Globus pallidus (tissue), 1 donor: ENCODE measurements at regions not wholly inside any gene's neighbourhood (a gene's known extent, or its start where the extent isn't known, plus 50 kb on each side); places are given as distances from the start of the nearest gene placed in this dataset.
"Not testable (repeated sequence)": the region's sequence is repeated elsewhere in the genome, so short reads cannot be mapped to it uniquely, and the experiment has no call there.

Experiments
- DNase-seq: peaks from one replicate; pipeline ENCODE4 v3.0.0-alpha.2; 2015; ENCODE audit warnings: low spot score

- DNase-seq = no peak
Observed at GRCh38 chr6:12348530-12349511, 58.7 kb downstream of the EDN1 start.

DNA sequence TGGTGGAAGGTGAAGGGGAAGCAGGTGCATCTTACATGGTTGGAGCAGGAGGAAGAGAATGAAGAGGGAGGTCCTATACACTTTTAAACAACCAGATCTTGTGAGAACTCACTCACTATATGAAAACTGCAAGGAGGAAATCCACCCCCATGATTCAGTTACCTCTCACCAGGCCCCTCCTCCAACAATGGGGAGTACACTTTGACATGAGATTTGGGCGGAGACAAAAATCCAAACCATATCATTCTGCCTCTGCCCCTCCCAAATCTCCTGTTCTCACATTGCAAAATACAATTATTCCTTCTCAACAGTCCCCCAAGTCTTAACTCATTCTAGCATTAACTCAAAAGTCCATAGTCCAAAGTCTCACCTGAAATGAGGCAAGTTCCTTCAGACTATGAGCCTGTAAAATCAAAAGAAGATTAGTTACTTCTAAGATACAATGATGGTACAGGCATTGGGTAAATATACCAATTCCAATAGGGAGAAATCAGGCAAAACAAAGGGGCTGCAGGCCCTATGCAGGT is 60.5 kb downstream of the EDN1 start:
- no peak for DNase-seq

- no peak for DNase-seq
Observed at GRCh38 chr6:12351672-12352071, 61.5 kb downstream of the EDN1 start.

DNA sequence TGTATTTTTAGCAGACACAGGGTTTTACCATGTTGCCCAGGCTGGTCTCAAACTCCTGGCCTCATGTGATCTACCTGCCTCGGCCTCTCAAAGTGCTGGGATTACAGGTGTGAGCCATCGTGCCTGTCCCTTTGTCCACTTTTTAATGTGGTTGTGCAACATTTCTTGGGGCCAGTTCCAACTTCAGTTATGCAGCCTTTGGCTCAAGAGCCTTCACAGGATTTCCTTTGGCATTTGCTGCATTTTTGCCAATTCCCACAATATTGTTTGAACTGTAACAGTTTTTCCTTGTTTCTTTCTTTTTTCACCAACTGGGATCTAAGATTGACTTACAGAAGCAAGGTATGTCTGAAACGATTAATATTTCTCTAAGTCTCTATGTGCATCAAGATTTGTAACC is 63.6 kb downstream of the EDN1 start:
- DNase-seq = no peak

DNA sequence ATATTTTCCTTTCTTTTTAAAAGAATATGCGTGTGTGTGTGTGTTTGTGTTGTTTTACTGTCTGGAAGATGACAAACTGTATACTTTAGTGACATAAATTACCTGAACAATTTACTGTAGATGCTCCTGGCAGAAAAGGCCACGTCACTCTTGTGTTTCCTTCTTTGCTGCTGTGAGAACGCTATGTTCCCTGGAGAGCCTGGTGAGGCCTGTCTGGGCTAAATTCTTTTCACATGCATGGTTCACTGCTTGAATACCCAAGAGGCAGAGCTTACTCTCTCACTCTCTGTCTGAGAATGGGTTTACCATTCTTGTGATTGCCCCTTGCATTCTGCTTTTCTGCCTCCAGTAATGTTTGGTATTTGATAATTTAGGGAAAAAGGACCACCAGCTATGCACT is 64.3 kb downstream of the EDN1 start:
- DNase-seq = no peak

DNA sequence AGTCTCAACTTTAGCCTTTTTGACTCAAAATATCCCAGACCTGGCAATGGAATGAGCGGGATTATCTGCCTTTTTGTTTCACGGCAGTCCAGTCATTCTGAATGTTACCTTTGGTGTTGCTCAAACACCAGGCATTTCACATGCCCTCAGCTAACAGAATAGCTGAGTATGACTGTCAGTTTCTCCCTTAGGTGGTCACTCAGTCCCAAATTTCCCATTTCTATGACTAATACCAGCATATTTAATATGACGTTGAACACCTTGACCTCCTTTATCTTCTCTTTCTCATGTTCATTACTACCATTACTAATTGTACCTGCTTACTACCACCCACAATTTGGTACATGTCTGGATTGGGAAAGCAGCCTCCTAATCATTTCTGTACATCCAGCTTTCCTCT is 65.2 kb downstream of the EDN1 start:
- no peak for DNase-seq

DNA sequence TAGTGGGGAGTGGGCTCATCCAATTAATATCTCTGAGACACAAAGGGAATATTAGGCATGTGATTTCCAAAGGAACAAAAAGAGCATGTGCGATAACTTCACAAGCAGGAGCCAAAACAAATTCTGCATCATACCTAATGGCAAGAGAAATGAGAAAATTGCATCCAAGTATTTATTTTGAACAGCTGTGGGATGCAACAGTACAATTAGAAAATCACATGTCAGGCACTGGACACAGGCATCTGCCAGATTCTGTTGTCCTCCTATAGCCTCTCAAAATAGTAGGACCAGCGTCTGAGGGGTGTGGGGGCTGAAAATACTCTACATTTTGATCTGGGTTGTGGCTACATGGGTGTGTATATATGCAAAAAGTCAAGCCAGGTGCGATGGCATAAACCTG is 66.3 kb downstream of the EDN1 start:
- DNase-seq = no peak

DNA sequence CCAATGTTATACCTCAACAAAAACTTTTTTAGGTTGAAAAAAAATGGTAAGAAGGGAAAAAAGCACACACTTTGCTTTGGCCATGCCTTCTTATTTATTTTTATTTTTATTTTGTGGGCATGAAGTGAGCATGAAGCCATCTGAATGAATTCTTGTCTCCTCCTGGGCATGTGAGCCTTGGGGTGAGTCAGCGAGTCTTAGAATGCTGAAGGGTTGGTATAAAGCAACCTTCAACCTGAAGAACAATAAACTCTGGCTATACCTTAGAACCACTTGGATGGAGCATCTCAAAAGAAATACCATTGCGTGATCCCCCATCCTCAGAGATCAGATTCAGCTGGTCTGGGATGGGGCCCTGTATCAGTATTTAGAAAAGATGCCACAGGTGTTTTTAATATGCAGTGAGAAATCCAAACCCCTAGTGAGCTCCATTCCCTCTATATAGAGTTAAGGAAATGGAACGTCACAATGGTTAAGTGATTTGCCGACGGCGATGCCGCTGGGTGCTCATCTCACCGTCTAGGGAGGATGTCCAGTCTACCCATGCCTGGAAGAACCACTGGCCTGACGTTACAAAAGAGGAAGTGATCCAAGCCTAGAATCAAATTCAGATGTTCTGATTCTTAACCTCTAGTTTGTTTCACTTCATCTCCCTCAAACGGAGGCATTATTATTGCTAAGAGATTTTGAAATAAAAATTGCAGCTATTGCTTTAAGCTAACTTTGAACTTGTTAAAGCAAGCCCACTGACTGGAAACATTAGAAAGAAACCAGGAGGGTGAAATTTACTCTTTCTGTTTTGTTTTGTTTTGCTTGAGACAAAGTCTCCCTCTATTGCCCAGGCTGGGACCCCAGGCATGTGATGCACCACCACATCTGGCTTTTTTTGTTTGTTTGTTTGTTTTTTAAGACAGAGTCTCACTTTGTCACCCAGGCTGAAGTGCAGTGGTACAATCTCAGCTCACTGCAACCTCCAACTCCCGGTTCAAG is 67.1 kb downstream of the EDN1 start:
- peak; percentile 50 for DNase-seq

GRCh38 chr6:12359036-12359435 is 68.9 kb downstream of the EDN1 start:
- DNase-seq = peak; percentile 26

- DNase-seq = no peak
Observed at GRCh38 chr6:12361042-12361765, 71.0 kb downstream of the EDN1 start.

DNA sequence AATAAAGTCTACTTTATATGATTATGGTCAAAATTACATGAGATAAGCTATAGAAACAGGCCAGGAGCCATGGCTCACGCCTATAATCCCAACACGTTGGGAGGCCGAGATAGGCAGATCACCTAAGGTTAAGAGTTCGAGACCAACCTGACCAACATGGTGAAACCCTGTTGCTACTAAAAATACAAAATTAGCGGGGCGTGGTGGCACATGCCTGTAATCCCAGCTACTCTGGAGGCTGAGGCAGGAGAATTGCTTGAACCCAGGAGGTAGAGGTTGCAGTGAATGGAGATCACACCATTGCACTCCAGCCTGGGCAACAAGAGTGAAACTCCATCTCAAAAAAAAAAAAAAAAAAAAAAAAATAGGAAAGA is 73.1 kb downstream of the EDN1 start:
- not testable (repeated sequence) for DNase-seq

DNA sequence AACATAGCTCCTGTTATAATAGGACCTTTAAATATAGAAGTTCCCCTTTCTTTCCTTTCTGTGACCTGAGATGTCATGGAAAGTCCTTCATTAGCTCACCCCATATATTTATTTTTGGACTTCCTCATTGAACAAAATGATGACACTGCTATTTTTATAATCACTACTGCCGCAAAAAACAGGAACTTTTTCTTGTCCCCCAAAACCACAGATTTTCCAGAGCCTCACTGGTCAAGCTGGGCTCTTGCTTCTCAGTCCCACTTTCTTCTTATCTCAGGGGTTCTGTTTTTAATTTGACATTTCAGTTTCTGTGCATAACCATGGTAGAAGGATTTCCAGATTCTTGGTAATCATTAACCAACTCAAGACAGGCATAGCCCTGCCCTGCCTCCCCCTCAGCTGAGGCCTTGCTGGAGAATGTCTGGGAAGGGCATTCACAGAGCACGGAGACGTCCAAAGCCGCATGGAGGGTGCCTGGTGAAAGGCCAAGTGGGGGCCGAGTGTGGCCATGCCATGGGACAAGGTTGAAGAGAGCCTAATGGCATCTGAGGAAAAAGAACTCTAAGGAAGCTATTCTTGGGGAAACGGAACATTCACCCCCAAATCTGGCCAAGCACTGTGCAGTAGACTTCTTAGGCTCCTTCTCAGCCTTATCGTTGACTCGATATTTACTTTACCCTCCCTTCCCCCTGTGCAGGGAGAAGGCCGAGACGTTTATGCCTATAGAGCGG is 73.7 kb downstream of the EDN1 start:
- peak; percentile 58 for DNase-seq

- DNase-seq = no peak
Observed at GRCh38 chr6:12364621-12365020, 74.5 kb downstream of the EDN1 start.

GRCh38 chr6:12366731-12367130 is 76.6 kb downstream of the EDN1 start:
- no peak for DNase-seq

GRCh38 chr6:12367412-12367811 is 77.3 kb downstream of the EDN1 start:
- DNase-seq = no peak

GRCh38 chr6:12369355-12369754 is 79.2 kb downstream of the EDN1 start:
- no peak for DNase-seq

DNA sequence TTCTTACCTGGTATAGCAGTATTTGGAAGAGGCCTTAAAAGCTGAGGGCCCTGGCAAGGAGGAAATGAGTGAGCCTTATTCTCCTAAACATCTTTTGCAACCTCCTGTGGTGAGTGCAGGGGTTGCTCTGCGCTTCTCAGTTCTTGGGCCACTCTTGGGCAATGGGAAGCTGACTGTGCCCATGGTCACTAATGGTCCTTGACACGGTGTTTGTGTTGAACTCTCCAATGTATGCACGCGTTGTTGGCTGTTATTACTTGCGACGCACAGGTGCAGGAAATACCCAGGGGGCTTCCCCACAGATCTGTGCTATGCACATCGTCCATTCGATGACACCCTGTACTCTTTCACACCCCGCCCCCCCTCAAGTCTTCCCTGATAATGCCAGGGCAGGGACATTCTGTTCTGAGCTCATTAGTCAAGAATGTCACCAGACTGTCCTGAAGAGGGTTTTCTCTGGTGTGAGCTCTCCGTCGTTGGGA is 79.7 kb downstream of the EDN1 start:
- no peak for DNase-seq

DNA sequence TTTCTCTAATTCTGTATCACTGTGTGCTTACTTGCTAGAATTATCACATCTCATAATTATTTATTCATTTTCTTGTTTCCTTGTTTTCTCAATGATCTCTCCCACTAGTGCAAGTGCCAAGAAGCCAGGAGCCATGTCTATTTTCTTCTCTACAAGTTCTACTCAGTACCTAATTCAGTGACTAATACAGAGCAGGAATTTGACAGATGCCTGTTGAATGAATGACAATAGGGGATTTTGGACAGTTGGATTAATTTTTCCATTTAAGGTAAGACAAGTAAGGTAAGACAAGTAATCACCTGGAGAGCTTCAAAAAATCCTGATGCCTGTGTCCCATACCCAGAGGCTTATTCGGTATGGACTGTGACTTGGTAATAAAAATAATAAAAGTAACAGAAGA is 81.0 kb downstream of the EDN1 start:
- DNase-seq = no peak

DNA sequence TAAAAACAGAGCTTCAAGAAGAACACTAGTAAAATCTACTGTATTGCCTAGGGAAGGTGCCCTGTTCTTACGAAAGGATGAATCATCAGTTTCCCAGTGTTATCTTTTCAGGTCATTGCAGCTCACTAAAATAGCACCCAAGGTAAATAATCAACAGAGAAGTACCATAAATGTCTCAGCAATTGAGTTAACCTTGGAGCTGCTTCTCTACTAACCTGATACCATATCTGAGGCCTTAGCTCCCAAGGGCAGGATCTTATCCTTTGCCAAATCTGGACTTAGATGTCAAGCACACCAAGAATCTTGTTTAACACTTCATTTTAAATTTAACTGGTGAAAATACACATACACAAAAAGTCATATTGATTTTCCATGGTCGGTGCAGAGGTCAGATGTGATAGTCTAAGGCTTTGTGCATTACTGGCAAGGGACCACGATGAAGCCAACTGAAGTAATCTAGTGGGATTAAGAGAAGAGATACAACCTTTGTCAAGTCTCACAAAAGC is 81.5 kb downstream of the EDN1 start:
- DNase-seq = no peak

GRCh38 chr6:12379181-12379580 is 89.0 kb downstream of the EDN1 start:
- DNase-seq = no peak

- no peak for DNase-seq
Observed at GRCh38 chr6:12381587-12381986, 91.4 kb downstream of the EDN1 start.
